CD14-positive monocyte (primary cell): ENCODE measurements at regions not wholly inside any gene's neighbourhood (a gene's known extent, or its start where the extent isn't known, plus 50 kb on each side); places are given as distances from the start of the nearest gene placed in this dataset.

Experiments used
- DNase-seq, 3 donors: peaks; one replicate each; pipeline ENCODE4 v3.0.0-alpha.2; 2011 to 2022
- H2AFZ ChIP-seq: 2 replicates; pipeline ENCODE4 v1.6.0; 2012; ENCODE audit warnings: mild to moderate bottlenecking, low read depth, low read length, inconsistent platforms; ENCODE audit not compliant: insufficient read depth, poor library complexity, severe bottlenecking
- H3K27ac ChIP-seq, 2 donors: 1 replicate in 1 of 2; 2 replicates in 1 of 2; pipeline ENCODE4 v1.5.1; 2012 to 2013; ENCODE audit warnings: low read length in 2 of 2, control low read depth in 1 of 2, inconsistent platforms in 1 of 2, low read depth in 1 of 2, mild to moderate bottlenecking in 1 of 2
- H3K27me3 ChIP-seq, 2 donors: one replicate each; pipeline versions ENCODE4 v1.6.0 to v1.6.1; 2011 to 2013; ENCODE audit warnings: low read length in 2 of 2; ENCODE audit not compliant: control insufficient read depth in 2 of 2, insufficient read depth in 2 of 2
- H3K36me3 ChIP-seq, 2 donors: replicated peaks in 1 of 2; 1 replicate in 1 of 2; 2 replicates in 1 of 2; pipeline versions ENCODE4 v1.5.1 to v1.6.1; 2012 to 2013; ENCODE audit warnings: low read length in 2 of 2, control low read depth in 1 of 2, inconsistent platforms in 1 of 2, mild to moderate bottlenecking in 1 of 2; ENCODE audit not compliant: insufficient read depth in 2 of 2, control insufficient read depth in 1 of 2
- H3K4me1 ChIP-seq, 2 donors: 1 replicate in 1 of 2; 2 replicates in 1 of 2; pipeline versions ENCODE4 v1.5.1 to v1.6.1; 2012 to 2013; ENCODE audit warnings: low read length in 2 of 2, control low read depth in 1 of 2, inconsistent platforms in 1 of 2, mild to moderate bottlenecking in 1 of 2, moderate library complexity in 1 of 2; ENCODE audit not compliant: insufficient read depth in 2 of 2, control insufficient read depth in 1 of 2
- H3K4me2 ChIP-seq: replicated peaks from 2 replicates; pipeline ENCODE3; 2012; ENCODE audit warnings: low read length, moderate library complexity, mild to moderate bottlenecking; ENCODE audit not compliant: poor library complexity, severe bottlenecking; ENCODE audit errors: extremely low read depth
- H3K4me3 ChIP-seq, 3 experiments: fragments of 200-600 bp in 1 of 3; sonication (generic) in 1 of 3; replicated peaks in 1 of 3; 1 replicate in 2 of 3; 2 replicates in 1 of 3; pipeline ENCODE4 v1.5.1; 2011 to 2013; ENCODE audit warnings: low read length in 3 of 3, mild to moderate bottlenecking in 3 of 3, control low read depth in 2 of 3, low read depth in 2 of 3, inconsistent platforms in 1 of 3, moderate library complexity in 1 of 3
- H3K79me2 ChIP-seq: 2 replicates; pipeline ENCODE4 v1.6.0; 2012; ENCODE audit warnings: mild to moderate bottlenecking, control low read depth, inconsistent platforms, low read length, moderate library complexity; ENCODE audit not compliant: insufficient read depth
- H3K9ac ChIP-seq: 2 replicates; pipeline ENCODE4 v1.6.0; 2017; ENCODE audit warnings: low read length, mild to moderate bottlenecking; ENCODE audit not compliant: insufficient read depth, poor library complexity, severe bottlenecking
- H3K9me3 ChIP-seq, 2 donors: replicated peaks in 1 of 2; 1 replicate in 1 of 2; 2 replicates in 1 of 2; pipeline versions ENCODE4 v1.5.1 to v1.6.1; 2012 to 2013; ENCODE audit warnings: low read length in 2 of 2, control low read depth in 1 of 2; ENCODE audit not compliant: control insufficient read depth in 1 of 2, insufficient read depth in 1 of 2
- H4K20me1 ChIP-seq: 2 replicates; pipeline ENCODE4 v1.6.0; 2012; ENCODE audit warnings: mild to moderate bottlenecking, low read length, control low read depth, moderate library complexity; ENCODE audit not compliant: insufficient read depth
- H3K27ac Mint-ChIP-seq, 7 donors: one replicate each; pipeline ENCODE4 v1.8.0; 2020; ENCODE audit warnings: mild to moderate bottlenecking in 7 of 7, mixed read lengths in 7 of 7, moderate library complexity in 6 of 7, inconsistent platforms in 2 of 7
- H3K27me3 Mint-ChIP-seq, 3 donors: one replicate each; pipeline ENCODE4 v1.8.0; 2021 to 2022; ENCODE audit warnings: low read depth in 3 of 3, mild to moderate bottlenecking in 3 of 3, mixed read lengths in 3 of 3, moderate library complexity in 3 of 3, inconsistent platforms in 1 of 3
- H3K36me3 Mint-ChIP-seq, 2 donors: one replicate each; pipeline ENCODE4 v1.8.0; 2020; ENCODE audit warnings: mixed read lengths in 2 of 2, inconsistent platforms in 1 of 2, mild to moderate bottlenecking in 1 of 2
- H3K4me1 Mint-ChIP-seq: one replicate; pipeline ENCODE4 v1.8.0; 2020; ENCODE audit warnings: mild to moderate bottlenecking, mixed read lengths
- H3K4me3 Mint-ChIP-seq, 2 donors: one replicate each; pipeline ENCODE4 v1.8.0; 2020; ENCODE audit warnings: mild to moderate bottlenecking in 2 of 2, mixed read lengths in 2 of 2, moderate library complexity in 1 of 2
- H3K9me3 Mint-ChIP-seq, 7 donors: one replicate each; pipeline ENCODE4 v1.8.0; 2020 to 2022; ENCODE audit warnings: mixed read lengths in 7 of 7, mild to moderate bottlenecking in 6 of 7, moderate library complexity in 6 of 7, inconsistent platforms in 2 of 7
- CTCF ChIP-seq: fragments of 200-600 bp; IDR thresholded peaks from one replicate; pipeline ENCODE4 v1.8.0; 2022; ENCODE audit warnings: antibody characterized with exemption, mild to moderate bottlenecking
- WGBS: methylation state at CpG from one replicate; pipeline ENCODE4 v1.1.5; 2013; ENCODE audit warnings: missing lambda C conversion rate; ENCODE audit not compliant: insufficient coverage; 5-methylcytosine and 5-hydroxymethylcytosine counted together
- intact Hi-C, 2 donors: fragments of 100-400 bp; cut with micrococcal nuclease; formaldehyde crosslinking; loops; one replicate each; pipeline versions ENCODE4 v1.15.0 to v1.15.1; 2023

- Mint-ChIP-seq H3K4me1 (peaks cover 12% of the 10 kb centered on the region), H3K27me3 (peaks cover 0 to 2% (median 2%) of the 10 kb centered on the region in 3 donors), H3K27ac (no peak overlapping the region), H3K36me3 (no peaks in the 10 kb centered on the region), H3K4me3 (no peak overlapping the region), H3K9me3 (peaks cover 2 to 8% (median 5%) of the 10 kb centered on the region in 7 donors)
- peaks cover 0 to 6% of the 10 kb centered on the region in 2 donors for H3K9me3 ChIP-seq
- H3K4me2 ChIP-seq, result no peak overlapping the region
- H4K20me1 ChIP-seq, result no peaks in the 10 kb centered on the region
- no peaks in the 10 kb centered on the region for H3K36me3 ChIP-seq
- no peak for DNase-seq
- no CpG with 5 or more reads among the region's 3 CpGs for WGBS
- no peak for TF ChIP-seq CTCF
- no peaks in the 10 kb centered on the region for H3K4me1 ChIP-seq
- no peaks in the 10 kb centered on the region for H3K27me3 ChIP-seq
- H3K79me2 ChIP-seq, result no peaks in the 10 kb centered on the region
- no peak overlapping the region for H2AFZ ChIP-seq
- no peak overlapping the region for H3K4me3 ChIP-seq
- H3K27ac ChIP-seq, result no peak overlapping the region
- no peak overlapping the region for H3K9ac ChIP-seq
- intact Hi-C loops, result no loop called here
Observed at GRCh38 chr1:113215015-113215414, 142.0 kb downstream of the LRIG2 start.

GRCh38 chr1:113216664-113217063 lies 143.7 kb downstream of the LRIG2 start:
- Histone ChIP-seq H3K9ac (no peak overlapping the region), H3K4me1 (no peaks in the 10 kb centered on the region), H3K4me3 (no peak overlapping the region), H3K27me3 (no peaks in the 10 kb centered on the region), H3K27ac (no peak overlapping the region), H3K4me2 (no peak overlapping the region), H3K9me3 (peaks cover 0 to 6% of the 10 kb centered on the region in 2 donors), H3K36me3 (no peaks in the 10 kb centered on the region), H4K20me1 (no peaks in the 10 kb centered on the region), H3K79me2 (no peaks in the 10 kb centered on the region), H2AFZ (no peak overlapping the region)
- WGBS, result 90% methylated on average over 3 of the region's 3 CpGs
- no peak for DNase-seq
- H3K27me3 Mint-ChIP-seq, result peaks cover 0 to 2% (median 2%) of the 10 kb centered on the region in 3 donors
- peaks cover 6% of the 10 kb centered on the region for H3K4me1 Mint-ChIP-seq
- peaks cover 2 to 8% (median 5%) of the 10 kb centered on the region in 7 donors for H3K9me3 Mint-ChIP-seq
- no peaks in the 10 kb centered on the region for H3K36me3 Mint-ChIP-seq
- H3K4me3 Mint-ChIP-seq, result no peak overlapping the region
- intact Hi-C loops, result no loop called here
- H3K27ac Mint-ChIP-seq, result no peak overlapping the region
- TF ChIP-seq CTCF, result no peak
